ENCODE measurements at regions not wholly inside any gene's neighbourhood (a gene's known extent, or its start where the extent isn't known, plus 50 kb on each side); places are given as distances from the start of the nearest gene placed in this dataset.

DNA sequence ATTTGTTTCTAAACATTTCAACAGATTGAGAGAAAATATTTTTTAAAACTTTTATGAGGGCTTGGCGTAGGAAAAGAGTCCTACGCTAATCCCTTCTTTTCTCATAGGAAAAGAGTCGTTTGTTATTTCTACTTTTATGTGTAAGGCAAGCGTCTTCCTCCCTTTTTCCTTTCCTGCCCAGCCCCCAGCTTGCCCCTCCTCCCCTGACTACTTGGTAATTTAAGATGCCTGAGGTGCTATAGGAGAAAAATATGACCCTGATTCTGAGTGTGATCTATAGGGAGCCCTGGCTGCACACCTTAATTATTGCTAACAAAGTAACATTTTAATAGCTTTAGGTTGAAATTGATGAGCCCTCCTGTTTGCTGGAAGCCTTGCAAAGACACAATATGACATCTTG, 373.6 kb downstream of the PBX1 start:
- H3K27ac ChIP-seq (ENCODE audit: low read length), result no peak overlapping the region
- no peaks in the 10 kb centered on the region for H3K9me3 ChIP-seq (ENCODE audit: control insufficient read depth in 1 of 2, low read length in 2 of 2)
- no peaks in the 10 kb centered on the region for H3K36me3 ChIP-seq (ENCODE audit: control insufficient read depth in 1 of 2, insufficient read depth in 2 of 2, low read length in 2 of 2)
- H3K27me3 ChIP-seq (ENCODE audit: low read depth, low read length), result no peaks in the 10 kb centered on the region
- H3K4me1 ChIP-seq (ENCODE audit: control insufficient read depth in 1 of 2, insufficient read depth in 2 of 2, low read length in 2 of 2), result peaks cover 0 to 16% of the 10 kb centered on the region in 2 donors
- H3K4me3 ChIP-seq (ENCODE audit: low read depth in 1 of 2, low read length in 2 of 2), result no peak overlapping the region

DNA sequence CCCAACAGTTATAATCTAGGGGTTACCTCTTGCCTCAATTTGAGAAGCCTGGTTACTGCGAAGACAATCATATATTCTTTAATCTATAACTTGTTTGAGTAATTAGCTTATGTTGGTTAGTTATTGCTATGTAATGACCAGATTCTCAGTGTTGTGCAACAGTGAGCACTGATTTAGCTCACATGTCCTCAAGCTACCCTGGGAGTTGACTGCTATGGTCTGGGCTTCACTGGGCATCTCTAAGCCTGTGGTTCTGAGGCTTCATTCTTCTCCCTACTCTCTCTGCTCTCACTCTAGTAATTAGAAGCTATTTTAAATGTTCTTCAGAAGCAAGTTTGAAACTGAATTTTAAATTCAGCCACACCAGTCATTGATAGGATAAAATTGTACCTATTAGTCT, 371.8 kb downstream of the PBX1 start:
- no peak overlapping the region for H3K4me3 ChIP-seq (ENCODE audit: low read depth in 1 of 2, low read length in 2 of 2)

DNA sequence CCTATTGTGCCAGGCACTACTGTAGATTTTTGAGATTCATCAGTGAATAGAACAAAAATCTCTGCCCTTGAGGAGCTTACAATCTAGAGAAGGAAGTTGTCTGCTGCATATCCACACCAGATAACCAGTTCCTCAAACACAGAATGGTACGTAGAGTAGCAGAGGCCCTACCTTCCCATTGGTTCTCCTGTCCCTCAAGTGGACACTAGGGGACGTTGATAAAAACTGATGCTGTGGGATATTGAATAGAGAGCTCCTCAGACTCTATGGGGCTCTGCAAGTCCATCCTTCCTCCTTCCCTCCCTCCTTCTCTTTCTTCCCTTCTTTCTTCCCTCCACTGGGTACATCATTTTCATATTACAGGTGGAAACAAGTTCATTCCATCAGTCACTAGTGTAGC, 371.3 kb downstream of the PBX1 start:
- Histone ChIP-seq H3K27ac (ENCODE audit: low read length) (no peak overlapping the region), H3K4me3 (ENCODE audit: low read depth in 1 of 2, low read length in 2 of 2) (no peak overlapping the region), H3K9me3 (ENCODE audit: control insufficient read depth in 1 of 2, low read length in 2 of 2) (no peaks in the 10 kb centered on the region), H3K36me3 (ENCODE audit: control insufficient read depth in 1 of 2, insufficient read depth in 2 of 2, low read length in 2 of 2) (no peaks in the 10 kb centered on the region), H3K4me1 (ENCODE audit: control insufficient read depth in 1 of 2, insufficient read depth in 2 of 2, low read length in 2 of 2) (peaks cover 0 to 17% of the 10 kb centered on the region in 2 donors), H3K27me3 (ENCODE audit: low read depth, low read length) (no peaks in the 10 kb centered on the region)

More for the DNA sequence above, 371.8 kb downstream of the PBX1 start:
- H3K27me3 ChIP-seq (ENCODE audit: low read depth, low read length), result no peaks in the 10 kb centered on the region
- H3K4me1 ChIP-seq (ENCODE audit: control insufficient read depth in 1 of 2, insufficient read depth in 2 of 2, low read length in 2 of 2), result peaks cover 0 to 17% of the 10 kb centered on the region in 2 donors
- H3K27ac ChIP-seq (ENCODE audit: low read length), result no peak overlapping the region
- no peaks in the 10 kb centered on the region for H3K9me3 ChIP-seq (ENCODE audit: control insufficient read depth in 1 of 2, low read length in 2 of 2)
- H3K36me3 ChIP-seq (ENCODE audit: control insufficient read depth in 1 of 2, insufficient read depth in 2 of 2, low read length in 2 of 2), result no peaks in the 10 kb centered on the region

DNA sequence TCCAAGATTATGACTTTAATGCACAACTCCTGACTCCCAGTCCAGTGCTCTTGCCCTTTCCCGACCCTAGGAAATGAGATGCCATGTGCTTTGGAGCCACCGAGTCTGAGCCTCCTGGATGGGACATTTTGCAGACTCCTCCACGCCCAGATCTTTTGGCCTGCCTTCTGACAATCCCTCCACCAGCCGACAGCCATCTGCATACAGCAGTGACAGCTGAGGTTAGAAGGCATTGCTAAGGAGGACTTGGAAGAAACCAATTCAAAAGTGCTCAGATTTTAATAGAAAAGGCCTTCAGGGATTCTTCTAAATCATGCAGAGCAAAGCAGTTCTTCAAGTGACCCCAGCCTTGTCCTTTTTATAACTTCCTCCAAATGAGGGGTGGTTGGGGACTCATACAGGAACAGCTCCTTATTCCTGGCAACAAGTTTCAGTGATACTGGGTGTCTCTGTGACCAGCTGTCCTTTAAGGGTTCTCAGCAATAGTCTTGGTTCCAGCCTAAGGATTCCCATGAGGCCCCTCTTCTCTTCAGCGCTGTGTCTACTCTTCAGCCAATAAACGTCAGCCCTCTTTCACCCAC, 369.3 kb downstream of the PBX1 start:
- Histone ChIP-seq H3K27me3 (ENCODE audit: low read depth, low read length) (no peaks in the 10 kb centered on the region), H3K4me3 (ENCODE audit: low read depth in 1 of 2, low read length in 2 of 2) (no peak overlapping the region), H3K9me3 (ENCODE audit: control insufficient read depth in 1 of 2, low read length in 2 of 2) (no peaks in the 10 kb centered on the region), H3K4me1 (ENCODE audit: control insufficient read depth in 1 of 2, insufficient read depth in 2 of 2, low read length in 2 of 2) (peaks cover 0 to 17% of the 10 kb centered on the region in 2 donors), H3K36me3 (ENCODE audit: control insufficient read depth in 1 of 2, insufficient read depth in 2 of 2, low read length in 2 of 2) (no peaks in the 10 kb centered on the region), H3K27ac (ENCODE audit: low read length) (no peak overlapping the region)

DNA sequence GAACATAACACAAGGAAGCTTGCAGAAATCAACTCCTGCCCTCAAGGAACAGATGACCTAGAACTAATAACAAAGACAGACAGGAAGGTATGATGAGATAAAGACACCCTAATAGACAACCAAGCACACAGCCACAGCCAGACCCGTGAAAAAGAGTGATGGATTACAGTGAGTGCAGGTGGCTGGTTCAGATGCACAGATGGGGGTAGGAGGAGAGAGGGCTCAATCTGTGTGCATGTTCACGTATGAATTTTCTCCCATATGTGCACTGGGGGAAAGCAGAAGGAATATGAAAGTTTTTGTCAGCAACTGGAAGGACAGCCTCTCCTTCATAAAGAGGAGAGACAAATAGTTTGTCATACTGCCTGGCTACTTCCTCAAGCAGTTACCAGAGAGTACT, 367.1 kb downstream of the PBX1 start:
- H3K27me3 ChIP-seq (ENCODE audit: low read depth, low read length), result no peaks in the 10 kb centered on the region

DNA sequence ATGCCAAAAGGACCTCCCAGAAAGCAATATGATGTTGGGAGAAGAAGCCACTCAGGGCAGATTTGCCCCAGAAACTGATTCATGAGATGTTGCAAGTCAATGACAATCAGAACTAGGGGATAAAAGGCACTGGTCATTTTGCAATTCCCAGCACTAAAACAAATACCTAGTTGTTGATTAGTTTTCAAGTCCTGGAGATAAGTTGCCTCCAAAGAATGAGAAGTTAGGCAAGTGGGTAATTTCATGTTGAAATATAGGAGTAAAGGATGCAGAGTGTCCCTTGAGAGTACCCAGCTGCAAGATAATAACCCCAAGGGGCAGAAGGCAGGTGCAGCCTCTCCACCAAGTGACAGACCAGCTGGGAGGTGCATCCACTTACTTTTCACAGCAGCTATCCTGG, 363.6 kb downstream of the PBX1 start:
- Histone ChIP-seq H3K27ac (ENCODE audit: low read length) (no peak overlapping the region), H3K9me3 (ENCODE audit: control insufficient read depth in 1 of 2, low read length in 2 of 2) (no peaks in the 10 kb centered on the region), H3K4me3 (ENCODE audit: low read depth in 1 of 2, low read length in 2 of 2) (no peak overlapping the region), H3K4me1 (ENCODE audit: control insufficient read depth in 1 of 2, insufficient read depth in 2 of 2, low read length in 2 of 2) (peaks cover 0 to 10% of the 10 kb centered on the region in 2 donors), H3K36me3 (ENCODE audit: control insufficient read depth in 1 of 2, insufficient read depth in 2 of 2, low read length in 2 of 2) (no peaks in the 10 kb centered on the region), H3K27me3 (ENCODE audit: low read depth, low read length) (no peaks in the 10 kb centered on the region)

More for the DNA sequence above, 367.1 kb downstream of the PBX1 start:
- Histone ChIP-seq H3K27ac (ENCODE audit: low read length) (no peak overlapping the region), H3K4me3 (ENCODE audit: low read depth in 1 of 2, low read length in 2 of 2) (no peak overlapping the region), H3K4me1 (ENCODE audit: control insufficient read depth in 1 of 2, insufficient read depth in 2 of 2, low read length in 2 of 2) (peaks cover 0 to 17% of the 10 kb centered on the region in 2 donors), H3K36me3 (ENCODE audit: control insufficient read depth in 1 of 2, insufficient read depth in 2 of 2, low read length in 2 of 2) (no peaks in the 10 kb centered on the region), H3K9me3 (ENCODE audit: control insufficient read depth in 1 of 2, low read length in 2 of 2) (no peaks in the 10 kb centered on the region)

DNA sequence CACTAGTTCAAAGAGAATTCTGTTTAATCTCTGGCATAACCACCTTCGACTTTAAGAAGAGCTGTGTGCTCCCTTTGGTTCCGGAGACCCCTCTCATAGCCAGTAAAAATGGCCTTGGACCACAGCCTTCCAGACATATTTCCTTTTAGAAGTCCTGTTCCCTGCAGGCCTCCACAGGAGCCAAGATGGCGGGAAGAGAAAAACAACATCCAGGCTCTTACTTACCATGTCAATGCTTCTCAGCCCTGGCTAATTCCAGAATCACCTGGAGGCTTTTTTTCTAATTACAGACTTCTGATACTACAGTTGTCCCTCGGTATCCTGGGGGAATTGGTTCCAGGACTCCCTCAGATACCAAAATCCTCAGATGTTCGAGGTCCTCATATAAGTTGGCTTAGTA, 362.5 kb downstream of the PBX1 start:
- H3K36me3 ChIP-seq (ENCODE audit: control insufficient read depth in 1 of 2, insufficient read depth in 2 of 2, low read length in 2 of 2), result no peaks in the 10 kb centered on the region
- H3K9me3 ChIP-seq (ENCODE audit: control insufficient read depth in 1 of 2, low read length in 2 of 2), result no peaks in the 10 kb centered on the region
- H3K27me3 ChIP-seq (ENCODE audit: low read depth, low read length), result no peaks in the 10 kb centered on the region
- no peak overlapping the region for H3K27ac ChIP-seq (ENCODE audit: low read length)
- H3K4me1 ChIP-seq (ENCODE audit: control insufficient read depth in 1 of 2, insufficient read depth in 2 of 2, low read length in 2 of 2), result peaks cover 0 to 12% of the 10 kb centered on the region in 2 donors
- H3K4me3 ChIP-seq (ENCODE audit: low read depth in 1 of 2, low read length in 2 of 2), result no peak overlapping the region

DNA sequence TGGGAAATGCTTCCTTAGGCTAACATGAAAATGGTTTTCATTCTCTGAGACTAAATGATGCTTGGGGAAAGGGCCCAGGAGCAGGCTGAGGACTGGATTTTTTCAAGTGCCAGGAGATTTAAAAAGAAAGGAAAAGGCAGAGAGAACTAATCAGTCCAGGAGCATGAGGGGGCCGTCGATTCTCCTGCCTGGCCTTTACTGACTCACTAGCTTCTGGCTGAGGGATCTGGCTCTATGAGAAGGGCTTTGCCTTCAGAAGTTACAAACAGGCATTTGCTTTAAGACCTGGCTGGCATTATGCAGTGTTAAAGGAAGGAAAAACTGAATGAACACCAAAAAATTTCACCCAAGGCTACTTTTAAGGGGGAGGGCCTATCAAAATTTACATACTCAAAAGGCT, 359.2 kb downstream of the PBX1 start:
- no peak overlapping the region for H3K4me3 ChIP-seq (ENCODE audit: low read depth in 1 of 2, low read length in 2 of 2)
- H3K36me3 ChIP-seq (ENCODE audit: control insufficient read depth in 1 of 2, insufficient read depth in 2 of 2, low read length in 2 of 2), result no peaks in the 10 kb centered on the region
- no peaks in the 10 kb centered on the region for H3K27me3 ChIP-seq (ENCODE audit: low read depth, low read length)
- H3K4me1 ChIP-seq (ENCODE audit: control insufficient read depth in 1 of 2, insufficient read depth in 2 of 2, low read length in 2 of 2), result peaks cover 0 to 6% of the 10 kb centered on the region in 2 donors
- H3K9me3 ChIP-seq (ENCODE audit: control insufficient read depth in 1 of 2, low read length in 2 of 2), result no peaks in the 10 kb centered on the region
- H3K27ac ChIP-seq (ENCODE audit: low read length), result no peak overlapping the region

DNA sequence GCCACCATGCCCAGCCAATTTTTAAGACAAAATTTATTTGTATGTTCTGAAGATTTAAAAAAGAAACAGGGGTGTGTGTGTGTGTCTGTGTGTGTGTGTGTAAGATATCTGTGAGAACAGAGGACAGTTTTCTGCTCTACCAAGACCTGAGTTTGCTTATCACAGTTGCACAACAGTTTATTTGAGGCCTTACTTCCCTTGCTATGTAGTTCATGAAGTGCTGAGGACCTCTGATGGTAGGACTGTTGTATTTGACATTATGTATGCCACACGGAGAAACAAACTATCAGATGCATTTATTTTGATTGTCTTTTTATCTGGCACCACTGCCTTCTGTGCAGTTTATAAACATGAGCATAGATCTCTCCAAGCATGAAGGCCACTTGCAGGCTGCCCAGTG, 355.2 kb downstream of the PBX1 start:
- Histone ChIP-seq H3K4me3 (ENCODE audit: low read depth in 1 of 2, low read length in 2 of 2) (no peak overlapping the region), H3K27ac (ENCODE audit: low read length) (no peak overlapping the region), H3K9me3 (ENCODE audit: control insufficient read depth in 1 of 2, low read length in 2 of 2) (no peaks in the 10 kb centered on the region), H3K4me1 (ENCODE audit: control insufficient read depth in 1 of 2, insufficient read depth in 2 of 2, low read length in 2 of 2) (peaks cover 0 to 6% of the 10 kb centered on the region in 2 donors), H3K27me3 (ENCODE audit: low read depth, low read length) (no peaks in the 10 kb centered on the region), H3K36me3 (ENCODE audit: control insufficient read depth in 1 of 2, insufficient read depth in 2 of 2, low read length in 2 of 2) (no peaks in the 10 kb centered on the region)

DNA sequence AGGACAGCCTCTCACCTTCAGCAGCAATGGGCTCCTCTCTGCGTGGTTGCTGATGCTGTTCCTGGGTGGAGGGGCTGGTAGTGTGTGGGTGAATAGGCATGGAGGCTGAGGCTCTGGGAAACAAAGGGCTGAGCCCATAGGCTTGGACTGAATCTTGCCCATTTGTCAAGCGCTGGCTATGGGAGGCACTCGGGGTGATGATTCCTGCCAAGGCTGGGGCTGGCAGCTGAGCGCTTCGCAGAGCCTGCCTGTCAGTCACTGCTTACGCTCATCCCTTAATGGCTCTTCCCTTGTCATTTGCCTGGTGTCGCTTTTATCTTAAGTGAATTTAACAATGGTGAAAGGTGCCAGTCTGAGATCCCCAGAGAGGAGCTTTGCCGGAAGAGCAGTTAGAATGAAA, 353.3 kb downstream of the PBX1 start:
- Histone ChIP-seq H3K27me3 (ENCODE audit: low read depth, low read length) (no peaks in the 10 kb centered on the region), H3K4me1 (ENCODE audit: control insufficient read depth in 1 of 2, insufficient read depth in 2 of 2, low read length in 2 of 2) (peaks cover 0 to 2% of the 10 kb centered on the region in 2 donors), H3K4me3 (ENCODE audit: low read depth in 1 of 2, low read length in 2 of 2) (no peak overlapping the region), H3K27ac (ENCODE audit: low read length) (no peak overlapping the region), H3K9me3 (ENCODE audit: control insufficient read depth in 1 of 2, low read length in 2 of 2) (no peaks in the 10 kb centered on the region), H3K36me3 (ENCODE audit: control insufficient read depth in 1 of 2, insufficient read depth in 2 of 2, low read length in 2 of 2) (no peaks in the 10 kb centered on the region)

DNA sequence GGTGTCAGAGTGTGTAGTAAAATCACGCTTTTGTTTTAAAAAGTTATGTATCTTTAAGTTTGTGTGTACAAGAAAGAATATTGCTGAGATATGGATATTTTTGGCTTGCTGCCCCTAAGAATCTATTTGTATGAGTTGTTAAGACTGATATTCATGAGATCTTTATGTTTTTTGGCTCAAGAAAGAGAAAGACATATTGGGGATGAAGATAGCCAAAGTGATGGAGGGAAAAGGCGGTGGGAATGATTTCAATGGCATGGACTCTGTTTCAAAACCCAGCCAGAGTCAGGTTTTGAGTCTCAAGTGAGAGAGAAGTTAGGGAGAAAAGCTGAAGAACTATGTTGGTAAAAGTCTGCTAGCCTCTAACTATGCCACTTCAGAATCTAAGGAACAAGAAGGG, 351.7 kb downstream of the PBX1 start:
- no peak overlapping the region for H3K4me3 ChIP-seq (ENCODE audit: low read depth in 1 of 2, low read length in 2 of 2)
- no peak overlapping the region for H3K27ac ChIP-seq (ENCODE audit: low read length)
- no peaks in the 10 kb centered on the region for H3K9me3 ChIP-seq (ENCODE audit: control insufficient read depth in 1 of 2, low read length in 2 of 2)
- H3K4me1 ChIP-seq (ENCODE audit: control insufficient read depth in 1 of 2, insufficient read depth in 2 of 2, low read length in 2 of 2), result no peaks in the 10 kb centered on the region
- no peaks in the 10 kb centered on the region for H3K27me3 ChIP-seq (ENCODE audit: low read depth, low read length)
- H3K36me3 ChIP-seq (ENCODE audit: control insufficient read depth in 1 of 2, insufficient read depth in 2 of 2, low read length in 2 of 2), result no peaks in the 10 kb centered on the region

DNA sequence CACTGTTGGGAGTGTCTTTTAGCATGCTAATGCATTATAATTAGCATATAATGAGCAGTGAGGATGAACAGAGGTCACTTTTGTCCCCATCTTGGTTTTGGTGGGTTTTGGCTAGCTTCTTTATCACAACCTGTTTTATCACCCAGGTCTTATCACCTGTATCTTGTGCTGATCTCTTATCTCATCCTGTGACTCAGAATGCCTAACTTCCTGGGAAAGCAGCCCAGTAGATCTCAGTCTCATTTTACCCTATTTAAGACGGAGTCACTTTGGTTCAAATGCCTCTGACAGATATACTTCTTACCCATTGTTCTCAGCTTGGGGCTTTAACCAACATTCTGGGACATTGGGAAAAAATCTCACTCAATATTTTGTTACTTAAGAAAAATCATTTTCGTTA, 348.7 kb downstream of the PBX1 start:
- H3K4me3 ChIP-seq (ENCODE audit: low read depth in 1 of 2, low read length in 2 of 2), result no peak overlapping the region
- no peaks in the 10 kb centered on the region for H3K27me3 ChIP-seq (ENCODE audit: low read depth, low read length)
- H3K4me1 ChIP-seq (ENCODE audit: control insufficient read depth in 1 of 2, insufficient read depth in 2 of 2, low read length in 2 of 2), result no peaks in the 10 kb centered on the region
- no peak overlapping the region for H3K27ac ChIP-seq (ENCODE audit: low read length)
- no peaks in the 10 kb centered on the region for H3K36me3 ChIP-seq (ENCODE audit: control insufficient read depth in 1 of 2, insufficient read depth in 2 of 2, low read length in 2 of 2)
- no peaks in the 10 kb centered on the region for H3K9me3 ChIP-seq (ENCODE audit: control insufficient read depth in 1 of 2, low read length in 2 of 2)
